ENCODE measurements at regions not wholly inside any gene's neighbourhood (a gene's known extent, or its start where the extent isn't known, plus 50 kb on each side); places are given as distances from the start of the nearest gene placed in this dataset.

- Histone ChIP-seq H3K36me3 (no peaks in the 10 kb centered on the region), H3K27ac (no peak overlapping the region), H3K9me3 (no peaks in the 10 kb centered on the region), H3K4me2 (peak overlapping the region; percentile 20), H4K20me1 (no peaks in the 10 kb centered on the region), H3K4me1 (peaks cover 32% of the 10 kb centered on the region), H3K27me3 (no peaks in the 10 kb centered on the region), H3K4me3 (no peak overlapping the region), H3K9ac (no peak overlapping the region)
- no peak for TF ChIP-seq Cebpa-rat (IDR thresholded peaks at IDR 0.05)
These were observed 201.3 kb upstream of the BTBD3 start for GRCh38 chr20:11716239-11716944.

GRCh38 chr20:11716945-11717248 is 200.8 kb upstream of the BTBD3 start:
- no peak overlapping the region for H3K4me2 ChIP-seq
- no peak overlapping the region for H3K9ac ChIP-seq
- H3K4me3 ChIP-seq = no peak overlapping the region
- H4K20me1 ChIP-seq = no peaks in the 10 kb centered on the region
- no peaks in the 10 kb centered on the region for H3K36me3 ChIP-seq
- no peaks in the 10 kb centered on the region for H3K9me3 ChIP-seq
- no peaks in the 10 kb centered on the region for H3K27me3 ChIP-seq
- peaks cover 32% of the 10 kb centered on the region for H3K4me1 ChIP-seq
- no peak overlapping the region for H3K27ac ChIP-seq
- no peak for TF ChIP-seq Cebpa-rat (IDR thresholded peaks at IDR 0.05)

GRCh38 chr20:11717562-11717961 is 200.1 kb upstream of the BTBD3 start:
- Histone ChIP-seq H3K9me3 (no peaks in the 10 kb centered on the region), H3K27ac (no peak overlapping the region), H3K27me3 (no peaks in the 10 kb centered on the region), H3K4me1 (peaks cover 30% of the 10 kb centered on the region), H3K4me2 (no peak overlapping the region), H3K9ac (no peak overlapping the region), H3K36me3 (no peaks in the 10 kb centered on the region), H3K4me3 (no peak overlapping the region), H4K20me1 (no peaks in the 10 kb centered on the region)
- TF ChIP-seq Cebpa-rat (IDR thresholded peaks at IDR 0.05) = no peak

DNA sequence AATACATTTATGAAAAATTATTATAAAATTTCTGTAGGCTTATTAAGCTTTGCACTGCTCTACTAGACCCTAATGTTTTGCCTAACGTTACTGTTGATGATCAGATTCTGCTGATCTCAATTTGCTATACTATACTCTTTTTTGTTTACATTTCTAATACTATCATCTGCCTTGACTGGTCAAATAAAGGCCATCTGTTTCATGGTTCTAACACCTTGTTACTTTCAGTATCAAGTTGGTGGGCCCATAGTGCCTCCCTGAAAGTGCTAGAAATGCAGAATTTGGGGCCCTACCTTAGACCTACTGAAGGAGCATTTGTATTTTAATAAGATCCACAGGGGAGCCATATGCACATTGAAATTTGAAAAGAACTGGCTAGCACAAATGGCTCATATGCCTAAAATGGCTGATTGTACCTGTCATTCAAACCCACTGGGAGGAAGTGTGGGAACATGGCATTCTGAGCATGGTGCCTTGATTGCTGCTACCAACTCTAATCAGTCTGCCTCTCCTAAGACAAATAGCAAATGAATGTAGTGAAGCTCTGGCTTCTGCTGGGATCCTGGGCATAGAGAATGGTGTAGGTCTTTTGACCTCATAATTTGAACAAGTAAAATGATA is 199.1 kb upstream of the BTBD3 start:
- H3K27ac ChIP-seq = no peak overlapping the region
- H3K9ac ChIP-seq = no peak overlapping the region
- no peak for TF ChIP-seq Cebpa-rat (IDR thresholded peaks at IDR 0.05)
- H3K36me3 ChIP-seq = no peaks in the 10 kb centered on the region
- no peaks in the 10 kb centered on the region for H4K20me1 ChIP-seq
- no peak overlapping the region for H3K4me3 ChIP-seq
- peaks cover 23% of the 10 kb centered on the region for H3K4me1 ChIP-seq
- H3K9me3 ChIP-seq = no peaks in the 10 kb centered on the region
- H3K27me3 ChIP-seq = no peaks in the 10 kb centered on the region
- H3K4me2 ChIP-seq = no peak overlapping the region

DNA sequence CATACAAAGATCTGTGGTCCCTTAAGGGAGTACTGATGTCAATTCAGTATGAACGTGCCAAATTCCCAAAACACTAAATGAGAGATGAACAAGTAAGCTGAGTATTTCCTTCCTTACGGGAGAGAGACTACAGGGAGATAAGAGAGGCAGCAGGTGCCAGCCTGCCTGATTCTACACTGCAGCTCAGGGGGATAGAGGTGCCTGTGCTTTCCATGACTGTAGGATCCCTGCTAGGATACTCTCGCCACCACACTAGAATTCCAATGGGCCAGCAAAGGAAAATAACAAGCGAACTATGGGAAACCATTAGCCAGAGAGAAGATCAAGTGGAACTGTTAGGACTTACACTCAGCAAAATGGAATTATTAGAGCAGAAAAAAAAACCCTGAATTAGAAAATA is 198.5 kb upstream of the BTBD3 start:
- Histone ChIP-seq H3K27ac (no peak overlapping the region), H3K36me3 (no peaks in the 10 kb centered on the region), H3K4me3 (no peak overlapping the region), H3K27me3 (no peaks in the 10 kb centered on the region), H3K9me3 (no peaks in the 10 kb centered on the region), H3K9ac (no peak overlapping the region), H4K20me1 (no peaks in the 10 kb centered on the region), H3K4me2 (no peak overlapping the region), H3K4me1 (peaks cover 21% of the 10 kb centered on the region)
- no peak for TF ChIP-seq Cebpa-rat (IDR thresholded peaks at IDR 0.05)

DNA sequence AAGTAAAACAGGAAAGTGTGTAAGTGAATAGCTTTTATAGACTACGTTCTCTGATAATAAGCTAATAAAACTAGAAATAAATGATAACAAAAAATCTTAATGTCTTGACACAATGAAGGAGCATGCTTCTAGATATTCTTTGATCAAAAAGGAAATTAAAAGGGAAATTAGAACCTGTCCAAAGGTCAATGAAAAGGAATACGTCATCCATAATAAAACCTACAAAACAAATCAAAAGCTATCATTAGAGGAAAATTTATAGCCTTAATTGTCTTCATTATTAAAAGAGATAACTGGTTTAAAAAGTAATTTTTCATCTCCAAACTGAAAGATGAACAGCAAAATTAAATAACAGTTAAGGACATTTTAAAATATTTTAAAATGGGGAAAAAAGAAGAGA is 196.3 kb upstream of the BTBD3 start:
- H3K4me2 ChIP-seq = no peak overlapping the region
- peaks cover 15% of the 10 kb centered on the region for H3K4me1 ChIP-seq
- H3K9me3 ChIP-seq = no peaks in the 10 kb centered on the region
- no peak overlapping the region for H3K4me3 ChIP-seq
- H4K20me1 ChIP-seq = no peaks in the 10 kb centered on the region
- H3K27ac ChIP-seq = no peak overlapping the region
- no peak overlapping the region for H3K9ac ChIP-seq
- TF ChIP-seq Cebpa-rat (IDR thresholded peaks at IDR 0.05) = no peak
- no peaks in the 10 kb centered on the region for H3K36me3 ChIP-seq
- no peaks in the 10 kb centered on the region for H3K27me3 ChIP-seq

GRCh38 chr20:11724097-11724496 is 193.6 kb upstream of the BTBD3 start:
- Histone ChIP-seq H3K4me1 (peaks cover 24% of the 10 kb centered on the region), H4K20me1 (no peaks in the 10 kb centered on the region), H3K36me3 (no peaks in the 10 kb centered on the region), H3K27me3 (no peaks in the 10 kb centered on the region), H3K9me3 (0 out of 2 replicates have a peak, but pooled peaks cover 8% of the 10 kb centered on the region), H3K9ac (no peak overlapping the region), H3K27ac (no peak overlapping the region), H3K4me2 (no peak overlapping the region), H3K4me3 (no peak overlapping the region)
- no peak for TF ChIP-seq Cebpa-rat (IDR thresholded peaks at IDR 0.05)

DNA sequence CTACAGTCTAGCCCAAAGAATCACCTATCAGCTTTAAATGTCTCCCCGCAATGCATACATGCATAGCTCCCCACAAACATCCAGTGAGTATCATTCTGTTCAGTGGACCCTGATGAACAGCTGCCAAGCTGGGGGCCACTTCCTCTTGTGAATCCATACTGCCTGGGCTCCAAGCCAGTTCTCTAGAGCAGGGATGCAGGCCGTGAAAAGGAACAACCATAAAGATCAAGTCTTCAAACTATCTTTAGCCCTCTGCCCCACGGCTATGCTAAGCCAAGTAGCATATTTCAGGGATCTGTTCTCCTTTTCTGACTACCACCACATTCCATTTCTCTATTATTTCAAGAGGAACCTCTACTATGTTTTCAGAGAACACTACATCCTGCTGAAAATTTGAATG is 191.7 kb upstream of the BTBD3 start:
- no peak overlapping the region for H3K9ac ChIP-seq
- no peak for TF ChIP-seq Cebpa-rat (IDR thresholded peaks at IDR 0.05)
- no peaks in the 10 kb centered on the region for H3K27me3 ChIP-seq
- H3K4me1 ChIP-seq = peaks cover 24% of the 10 kb centered on the region
- H3K4me3 ChIP-seq = no peak overlapping the region
- peaks cover 27% of the 10 kb centered on the region; the same call in 1 of the 2 replicates for H3K9me3 ChIP-seq
- peak overlapping the region; percentile 39 for H3K4me2 ChIP-seq
- H3K36me3 ChIP-seq = no peaks in the 10 kb centered on the region
- no peak overlapping the region for H3K27ac ChIP-seq
- no peaks in the 10 kb centered on the region for H4K20me1 ChIP-seq

GRCh38 chr20:11727708-11728107 is 190.0 kb upstream of the BTBD3 start:
- H3K27ac ChIP-seq = no peak overlapping the region
- no peak overlapping the region for H3K4me3 ChIP-seq
- H3K4me1 ChIP-seq = peaks cover 24% of the 10 kb centered on the region
- H3K36me3 ChIP-seq = no peaks in the 10 kb centered on the region
- no peak overlapping the region for H3K4me2 ChIP-seq
- TF ChIP-seq Cebpa-rat (IDR thresholded peaks at IDR 0.05) = no peak
- H3K9me3 ChIP-seq = peaks cover 44% of the 10 kb centered on the region; the same call in 1 of the 2 replicates
- H3K27me3 ChIP-seq = no peaks in the 10 kb centered on the region
- no peak overlapping the region for H3K9ac ChIP-seq
- no peaks in the 10 kb centered on the region for H4K20me1 ChIP-seq

- H3K4me2 ChIP-seq = no peak overlapping the region
- no peak overlapping the region for H3K4me3 ChIP-seq
- no peaks in the 10 kb centered on the region for H3K36me3 ChIP-seq
- H3K9me3 ChIP-seq = peaks cover 46% of the 10 kb centered on the region; the same call in 1 of the 2 replicates
- no peak for TF ChIP-seq Cebpa-rat (IDR thresholded peaks at IDR 0.05)
- peaks cover 27% of the 10 kb centered on the region for H3K4me1 ChIP-seq
- no peak overlapping the region for H3K9ac ChIP-seq
- H4K20me1 ChIP-seq = no peaks in the 10 kb centered on the region
- H3K27ac ChIP-seq = no peak overlapping the region
- no peaks in the 10 kb centered on the region for H3K27me3 ChIP-seq
These were observed 188.8 kb upstream of the BTBD3 start for GRCh38 chr20:11728937-11729336.
